K562 (cell line): ENCODE measurements at regions not wholly inside any gene's neighbourhood (a gene's known extent, or its start where the extent isn't known, plus 50 kb on each side); places are given as distances from the start of the nearest gene placed in this dataset.

ENCODE experiments used
- ATAC-seq: fragments of 200-7000 bp; cut with Tn5 transposase; 3 replicates; pipeline ENCODE4 v1.9.1; 2020; ENCODE audit warnings: moderate library complexity
- BruUV-seq: library from RNA; stranded (reverse); fragments of 400-500 nt; replicated peaks from 2 replicates; lab custom pipeline; 2021; lab: Mats Ljungman, UMichigan
- CTCF ChIA-PET: fragments of 300-600 bp; formaldehyde crosslinking; extraction: SDS; loops from one replicate; lab custom pipeline; 2021; ENCODE audit warnings: low intra/inter-chr PET ratio; lab: Yijun Ruan, JAX
- POLR2A ChIA-PET: fragments of 300-600, 350-650 bp; sonication (Branson Sonifier 250); formaldehyde crosslinking; extraction: SDS; loops from one replicate; lab custom pipeline; 2021; ENCODE audit warnings: antibody characterized with exemption, inconsistent platforms; lab: Yijun Ruan, JAX
- DNase-seq, 4 experiments: peaks; one replicate each; pipeline versions ENCODE4 v3.0.0 to v3.0.0-alpha.2; 2011 to 2018; ENCODE audit warnings: low spot score in 3 of 4, mixed read lengths in 3 of 4; ENCODE audit errors: extremely low read depth in 1 of 4
- FAIRE-seq: peaks from 2 replicates; lab custom pipeline; 2011; peaks lifted over from hg19 to GRCh38; lab: Jason Lieb, UNC
- H2AFZ ChIP-seq: 2 replicates; pipeline ENCODE4 v1.6.0; 2011; ENCODE audit warnings: low read depth, low read length, control low read depth, inconsistent platforms
- H3K27ac ChIP-seq: fragments of 200-600 bp; 3 replicates; pipeline ENCODE4 v1.8.0; 2011; ENCODE audit warnings: low read depth, mild to moderate bottlenecking, control low read depth, inconsistent platforms, low read length, moderate library complexity, mixed read lengths; ENCODE audit errors: extremely low read depth
- H3K27me3 ChIP-seq, 2 experiments: fragments of 300-600 bp in 1 of 2; 2 replicates in 1 of 2; 3 replicates in 1 of 2; pipeline versions ENCODE4 v1.6.0 to v1.8.0; 2011; ENCODE audit warnings: inconsistent platforms in 2 of 2, low read length in 2 of 2, mild to moderate bottlenecking in 1 of 2, mixed read lengths in 1 of 2, moderate library complexity in 1 of 2; ENCODE audit not compliant: control insufficient read depth in 2 of 2, insufficient read depth in 2 of 2
- H3K36me3 ChIP-seq: fragments of 300-600 bp; 3 replicates; pipeline ENCODE4 v1.8.0; 2011; ENCODE audit warnings: mild to moderate bottlenecking, low read length, inconsistent platforms; ENCODE audit not compliant: control insufficient read depth, insufficient read depth
- H3K4me1 ChIP-seq, 2 experiments: fragments of 200-600 bp in 1 of 2; replicated peaks in 1 of 2; 2 replicates in 1 of 2; 3 replicates in 1 of 2; pipeline versions ENCODE4 v1.5.1 to v1.8.0; 2011; ENCODE audit warnings: inconsistent platforms in 2 of 2, low read length in 2 of 2, mild to moderate bottlenecking in 1 of 2, mixed read lengths in 1 of 2, moderate library complexity in 1 of 2; ENCODE audit not compliant: control insufficient read depth in 2 of 2, insufficient read depth in 2 of 2
- H3K4me2 ChIP-seq: 2 replicates; pipeline ENCODE4 v1.6.1; 2011; ENCODE audit warnings: low read length, control low read depth, inconsistent platforms, mixed read lengths; ENCODE audit not compliant: insufficient read depth
- H3K4me3 ChIP-seq: fragments of 200-600 bp; sonication (generic), shearing (Covaris generic); 2 replicates; pipeline ENCODE4 v1.5.1; 2016; ENCODE audit warnings: control low read depth, inconsistent platforms
- H3K79me2 ChIP-seq: fragments of 200-600 bp; 3 replicates; pipeline ENCODE4 v1.8.0; 2011; ENCODE audit warnings: low read length, inconsistent platforms; ENCODE audit not compliant: control insufficient read depth, insufficient read depth
- H3K9ac ChIP-seq, 2 experiments: 2 replicates each; pipeline versions ENCODE4 v1.6.0 to v1.6.1; 2011; ENCODE audit warnings: low read depth in 2 of 2, low read length in 2 of 2, control low read depth in 1 of 2, inconsistent platforms in 1 of 2, mild to moderate bottlenecking in 1 of 2, mixed read lengths in 1 of 2; ENCODE audit not compliant: insufficient read depth in 1 of 2
- H3K9me1 ChIP-seq: one replicate; pipeline ENCODE4 v1.6.0; 2011; ENCODE audit warnings: inconsistent platforms, mild to moderate bottlenecking, low read length, moderate library complexity; ENCODE audit not compliant: control insufficient read depth, insufficient read depth
- H3K9me3 ChIP-seq: replicated peaks from 2 replicates; pipeline ENCODE4 v1.5.1; 2011; ENCODE audit warnings: low read depth, low read length, inconsistent platforms; ENCODE audit not compliant: control insufficient read depth, insufficient read depth
- H4K20me1 ChIP-seq: replicated peaks from 2 replicates; pipeline ENCODE4 v1.6.1; 2011; ENCODE audit warnings: low read length, inconsistent platforms, mixed read lengths; ENCODE audit not compliant: control insufficient read depth, insufficient read depth
- MTA1 ChIP-seq: fragments of 450-650 bp; IDR thresholded peaks from 2 replicates; pipeline ENCODE4 v1.6.1; 2017; ENCODE audit warnings: borderline replicate concordance
- NFXL1 ChIP-seq: fragments of 450-650 bp; formaldehyde crosslinking; IDR thresholded peaks from 2 replicates; pipeline ENCODE4 v1.4.0; 2021; ENCODE audit warnings: mild to moderate bottlenecking
- SMARCB1 ChIP-seq: IDR thresholded peaks from 2 replicates; pipeline ENCODE4 v1.6.1; 2011; ENCODE audit warnings: improper control_type of control experiment, low read depth; ENCODE audit not compliant: insufficient read length
- SNIP1 ChIP-seq: fragments of 450-650 bp; IDR thresholded peaks from 2 replicates; pipeline ENCODE4 v1.7.1; 2017; ENCODE audit warnings: low read depth, mild to moderate bottlenecking
- TBL1XR1 ChIP-seq, 2 experiments: IDR thresholded peaks; 2 replicates each; pipeline ENCODE4 v1.6.1; 2012; ENCODE audit warnings: improper control_type of control experiment in 2 of 2, low read length in 2 of 2, mild to moderate bottlenecking in 1 of 2
- ZNF146 ChIP-seq: IDR thresholded peaks from one replicate; pipeline ENCODE4 v1.6.1; 2018; ENCODE audit warnings: missing compliant biosample characterization; ENCODE audit not compliant: unreplicated experiment
- ZNF184 ChIP-seq: sonication (generic); formaldehyde crosslinking; IDR thresholded peaks from 2 replicates; pipeline ENCODE4 v1.5.0; 2020; ENCODE audit warnings: missing genetic modification reagents
- ZNF277 ChIP-seq: fragments of 250-450 bp; sonication (Bioruptor Pico); IDR thresholded peaks from 2 replicates; pipeline ENCODE4 v1.8.0; 2022; ENCODE audit warnings: inconsistent platforms, mild to moderate bottlenecking, moderate library complexity, borderline replicate concordance
- WGBS: fragments of 100-300 bp; shearing (Covaris generic); methylation state at CpG from one replicate; pipeline ENCODE4 v1.1.6; 2016; ENCODE audit warnings: low coverage, mixed read lengths; ENCODE audit not compliant: insufficient coverage; ENCODE audit errors: missing lambda C conversion rate; 5-methylcytosine and 5-hydroxymethylcytosine counted together
- in situ Hi-C: fragments of 300-500 bp; cut with MboI; formaldehyde crosslinking; loops from 4 replicates; pipeline ENCODE4 v1.15.0; 2018; ENCODE audit warnings: inconsistent platforms, mixed read lengths
- intact Hi-C: fragments of 100-400 bp; cut with micrococcal nuclease; formaldehyde crosslinking; loops from 2 replicates; pipeline ENCODE4 v1.14.2; 2022
- TF ChIP-seq, protein P1 (sequence below): sonication (generic); formaldehyde crosslinking; IDR thresholded peaks from 2 replicates; pipeline ENCODE4 v1.8.0; 2022; ENCODE audit warnings: mild to moderate bottlenecking, missing genetic modification reagents
- TF ChIP-seq, protein P2 (sequence below), 2 experiments: fragments of 450-650 bp in 1 of 2; IDR thresholded peaks; 2 replicates each; pipeline ENCODE4 v1.6.1; 2011 to 2017; ENCODE audit warnings: low read depth in 2 of 2, antibody characterized with exemption in 1 of 2, borderline replicate concordance in 1 of 2, low read length in 1 of 2, mild to moderate bottlenecking in 1 of 2, mixed read lengths in 1 of 2; ENCODE audit not compliant: control insufficient read depth in 1 of 2

DNA sequence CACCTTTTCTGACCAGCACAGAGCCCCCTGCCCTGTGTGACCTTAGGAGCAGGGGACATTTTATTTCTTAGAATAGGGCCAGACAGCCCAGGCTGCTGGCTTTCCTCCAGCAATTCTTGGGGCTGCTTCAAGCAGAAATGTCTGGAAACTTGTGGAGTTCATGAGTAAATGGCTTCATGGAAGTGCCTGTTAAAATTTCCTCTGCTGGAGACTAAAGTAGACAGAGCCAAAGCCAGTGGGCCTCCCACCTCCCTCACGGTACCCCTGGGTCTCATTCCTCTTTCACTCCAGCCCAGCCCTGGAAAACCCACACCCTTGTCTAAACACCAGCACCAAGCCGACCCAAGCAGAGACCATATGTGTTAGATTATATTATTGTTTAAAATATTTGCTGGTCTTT lies 505.5 kb upstream of the ZMIZ1 start (continued):
- TF ChIP-seq ZNF277 (CRISPR knock-in tag) (no peak), TBL1XR1 (IDR thresholded peaks at IDR 0.05; ENCODE audit: low read length in 2 of 2) (no peak)

DNA sequence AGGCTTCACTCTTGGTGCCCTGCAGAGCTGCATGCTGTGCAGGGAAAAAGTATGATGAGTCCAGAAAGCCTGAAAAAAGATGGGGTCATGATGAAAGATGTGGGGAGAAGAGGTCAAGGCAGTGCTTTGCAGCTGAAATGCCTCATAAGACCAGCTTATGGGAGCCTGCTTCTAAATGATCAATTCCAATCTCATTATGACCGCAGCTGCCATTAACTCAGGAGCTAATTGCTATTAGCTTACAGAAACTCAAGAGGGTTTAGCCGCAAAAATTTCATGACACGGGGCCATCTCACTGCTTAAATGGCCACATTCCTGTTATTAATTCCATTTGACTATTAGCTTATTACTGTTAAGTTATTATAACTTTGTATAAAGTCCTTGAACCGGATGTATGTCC lies 502.9 kb upstream of the ZMIZ1 start:
- in situ Hi-C loops: no loop called here
- CTCF ChIA-PET: no interaction called here

More for the DNA sequence above, 502.9 kb upstream of the ZMIZ1 start:
- H3K27ac ChIP-seq: no peak overlapping the region
- H4K20me1 ChIP-seq: no peaks in the 10 kb centered on the region; the same call in 1 of the 2 replicates
- H3K4me3 ChIP-seq: no peak overlapping the region
- DNase-seq: no peak
- ATAC-seq: no peak
- FAIRE-seq: no peak
- WGBS: 0% methylated on average over 4 of the region's 4 CpGs
- no peak overlapping the region for H3K9ac ChIP-seq
- no TSS peak for BruUV-seq
- H3K4me2 ChIP-seq: no peak overlapping the region
- POLR2A ChIA-PET: interaction anchor here (0.6 kb wide), 1 partner anchor 846 kb away, joined by 3 read pairs; no protein-coding TSS in a partner anchor
- H3K9me1 ChIP-seq: no peaks in the 10 kb centered on the region
- no peaks in the 10 kb centered on the region for H3K4me1 ChIP-seq
- H3K36me3 ChIP-seq: no peaks in the 10 kb centered on the region
- intact Hi-C loops: no loop called here
- H3K9me3 ChIP-seq: no peaks in the 10 kb centered on the region
- H3K27me3 ChIP-seq: peaks cover 5 to 40% of the 10 kb centered on the region in 2 experiments; a peak in 4 of 5 replicates
- no peak for TF ChIP-seq NFXL1 (CRISPR knock-in tag)
- no peak for TF ChIP-seq SMARCB1
- TF ChIP-seq, protein P1, sequence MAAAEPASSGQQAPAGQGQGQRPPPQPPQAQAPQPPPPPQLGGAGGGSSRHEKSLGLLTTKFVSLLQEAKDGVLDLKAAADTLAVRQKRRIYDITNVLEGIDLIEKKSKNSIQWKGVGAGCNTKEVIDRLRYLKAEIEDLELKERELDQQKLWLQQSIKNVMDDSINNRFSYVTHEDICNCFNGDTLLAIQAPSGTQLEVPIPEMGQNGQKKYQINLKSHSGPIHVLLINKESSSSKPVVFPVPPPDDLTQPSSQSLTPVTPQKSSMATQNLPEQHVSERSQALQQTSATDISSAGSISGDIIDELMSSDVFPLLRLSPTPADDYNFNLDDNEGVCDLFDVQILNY (CRISPR knock-in tag): no peak
- no peak for TF ChIP-seq ZNF146 (CRISPR knock-in tag)
- TF ChIP-seq MTA1: no peak
- TF ChIP-seq ZNF184 (CRISPR knock-in tag): no peak
- TF ChIP-seq SNIP1: no peak
- TF ChIP-seq, protein P2, sequence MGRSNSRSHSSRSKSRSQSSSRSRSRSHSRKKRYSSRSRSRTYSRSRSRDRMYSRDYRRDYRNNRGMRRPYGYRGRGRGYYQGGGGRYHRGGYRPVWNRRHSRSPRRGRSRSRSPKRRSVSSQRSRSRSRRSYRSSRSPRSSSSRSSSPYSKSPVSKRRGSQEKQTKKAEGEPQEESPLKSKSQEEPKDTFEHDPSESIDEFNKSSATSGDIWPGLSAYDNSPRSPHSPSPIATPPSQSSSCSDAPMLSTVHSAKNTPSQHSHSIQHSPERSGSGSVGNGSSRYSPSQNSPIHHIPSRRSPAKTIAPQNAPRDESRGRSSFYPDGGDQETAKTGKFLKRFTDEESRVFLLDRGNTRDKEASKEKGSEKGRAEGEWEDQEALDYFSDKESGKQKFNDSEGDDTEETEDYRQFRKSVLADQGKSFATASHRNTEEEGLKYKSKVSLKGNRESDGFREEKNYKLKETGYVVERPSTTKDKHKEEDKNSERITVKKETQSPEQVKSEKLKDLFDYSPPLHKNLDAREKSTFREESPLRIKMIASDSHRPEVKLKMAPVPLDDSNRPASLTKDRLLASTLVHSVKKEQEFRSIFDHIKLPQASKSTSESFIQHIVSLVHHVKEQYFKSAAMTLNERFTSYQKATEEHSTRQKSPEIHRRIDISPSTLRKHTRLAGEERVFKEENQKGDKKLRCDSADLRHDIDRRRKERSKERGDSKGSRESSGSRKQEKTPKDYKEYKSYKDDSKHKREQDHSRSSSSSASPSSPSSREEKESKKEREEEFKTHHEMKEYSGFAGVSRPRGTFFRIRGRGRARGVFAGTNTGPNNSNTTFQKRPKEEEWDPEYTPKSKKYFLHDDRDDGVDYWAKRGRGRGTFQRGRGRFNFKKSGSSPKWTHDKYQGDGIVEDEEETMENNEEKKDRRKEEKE (IDR thresholded peaks at IDR 0.05; ENCODE audit: borderline replicate concordance in 1 of 2, control insufficient read depth in 1 of 2, low read depth in 2 of 2, low read length in 1 of 2): no peak
- H2AFZ ChIP-seq: no peak overlapping the region
- H3K79me2 ChIP-seq: no peaks in the 10 kb centered on the region
